D721Med (cell line): ENCODE measurements at regions not wholly inside any gene's neighbourhood (a gene's known extent, or its start where the extent isn't known, plus 50 kb on each side); places are given as distances from the start of the nearest gene placed in this dataset.

ENCODE experiments used
- DNase-seq: peaks from one replicate; pipeline ENCODE4 v3.0.0; 2011; ENCODE audit warnings: low spot score; ENCODE audit not compliant: insufficient read length
- FAIRE-seq: peaks from 2 replicates; lab custom pipeline; 2011; peaks lifted over from hg19 to GRCh38; lab: Jason Lieb, UNC
- CTCF ChIP-seq: IDR thresholded peaks from 2 replicates; pipeline ENCODE4 v1.5.1; 2012; ENCODE audit warnings: mild to moderate bottlenecking, control low read depth; ENCODE audit not compliant: insufficient read depth; ENCODE audit errors: missing control alignments

- DNase-seq = no peak
- no peak for TF ChIP-seq CTCF
- no peak for FAIRE-seq
Measured at GRCh38 chr1:201673915-201674314, 135.0 kb downstream of the NAV1 start.

- no peak for FAIRE-seq
- no peak for DNase-seq
- no peak for TF ChIP-seq CTCF
Measured at GRCh38 chr1:201675143-201675542, 136.2 kb downstream of the NAV1 start.

GRCh38 chr1:201676197-201676596, 137.3 kb downstream of the NAV1 start:
- DNase-seq (no peak), FAIRE-seq (no peak)
- TF ChIP-seq CTCF = no peak

DNA sequence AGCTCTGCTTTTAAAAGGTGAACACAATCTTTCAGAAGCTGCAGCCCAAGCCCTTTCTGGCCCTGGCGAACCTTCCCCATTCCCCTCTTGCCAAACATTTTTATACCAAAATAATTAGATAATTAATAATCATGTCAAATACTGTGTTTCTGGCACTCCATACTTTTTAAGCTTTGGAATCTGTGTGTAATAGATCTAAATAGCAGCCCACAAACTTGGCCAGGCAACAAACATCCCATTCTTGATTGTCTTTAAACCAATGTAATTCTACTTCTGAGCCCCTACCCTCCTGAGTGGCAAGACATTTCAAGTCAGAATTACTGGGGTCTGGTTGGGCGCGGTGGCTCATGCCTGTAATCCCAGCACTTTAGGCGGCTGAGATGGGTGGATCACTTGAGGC, 137.7 kb downstream of the NAV1 start:
- FAIRE-seq = no peak
- DNase-seq = no peak
- TF ChIP-seq CTCF = no peak

- DNase-seq (no peak), FAIRE-seq (no peak)
Measured at GRCh38 chr1:201678264-201679101, 139.6 kb downstream of the NAV1 start.

GRCh38 chr1:201681375-201681774, 142.4 kb downstream of the NAV1 start:
- TF ChIP-seq CTCF = no peak
- no peak for FAIRE-seq

More at GRCh38 chr1:201678264-201679101, 139.6 kb downstream of the NAV1 start:
- TF ChIP-seq CTCF = no peak

GRCh38 chr1:201682964-201683363, 144.0 kb downstream of the NAV1 start:
- no peak for TF ChIP-seq CTCF
- no peak for FAIRE-seq
- DNase-seq = no peak

More at GRCh38 chr1:201681375-201681774, 142.4 kb downstream of the NAV1 start:
- DNase-seq = no peak
